ENCODE measurements at regions not wholly inside any gene's neighbourhood (a gene's known extent, or its start where the extent isn't known, plus 50 kb on each side); places are given as distances from the start of the nearest gene placed in this dataset.
A peak's percentile ranks its signal among the peaks of the same experiment; 100 is the strongest.

DNA sequence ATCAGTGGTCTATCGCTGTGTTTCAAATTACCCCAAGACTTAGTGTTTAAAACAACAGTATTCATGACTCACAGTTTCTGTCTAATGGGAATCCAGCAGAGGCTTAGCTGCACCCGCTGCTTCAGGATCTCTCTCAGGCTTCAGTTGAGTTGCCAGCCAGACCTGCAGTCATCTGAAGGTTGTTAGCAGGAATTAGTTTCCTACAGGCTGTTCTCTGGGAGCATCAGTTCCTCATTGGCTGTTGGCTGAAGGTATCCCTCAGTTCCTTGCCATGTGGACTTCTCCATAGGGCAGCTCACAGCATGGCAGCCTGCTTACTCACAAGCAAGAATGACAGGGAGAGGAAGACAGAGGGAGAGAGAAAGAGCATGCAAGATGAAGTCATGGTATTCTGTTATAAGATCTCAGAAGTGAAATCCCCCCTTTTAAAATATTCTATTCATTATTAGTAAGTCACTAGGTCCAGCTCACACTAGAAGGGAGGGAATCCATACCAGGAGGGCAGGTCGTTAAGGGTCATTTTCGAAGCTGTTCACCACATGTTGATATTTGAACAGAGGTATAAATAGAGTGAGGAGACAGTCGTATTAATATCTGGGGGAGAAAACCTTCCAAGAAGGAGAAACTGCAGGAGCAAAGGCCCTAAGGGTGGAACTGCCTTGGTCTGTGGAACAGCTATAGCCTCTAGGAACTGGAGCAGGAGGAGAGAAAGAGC is 473.9 kb upstream of the PPP2R3A start:
- no peaks in the 10 kb centered on the region for H3K27me3 ChIP-seq (ENCODE audit: insufficient read depth, low read length)
- no peak overlapping the region for H3K4me2 ChIP-seq (ENCODE audit: insufficient read depth, low read length)
- H3K9me3 ChIP-seq (ENCODE audit: low read depth, low read length), result no peaks in the 10 kb centered on the region
- H3K79me2 ChIP-seq (ENCODE audit: insufficient read depth, low read length), result no peaks in the 10 kb centered on the region
- no peaks in the 10 kb centered on the region for H3K36me3 ChIP-seq (ENCODE audit: insufficient read depth, low read length)
- no peaks in the 10 kb centered on the region for H3K4me1 ChIP-seq (ENCODE audit: insufficient read depth, low read length)
- no peaks in the 10 kb centered on the region for H4K20me1 ChIP-seq (ENCODE audit: insufficient read depth, low read length)
- no peak overlapping the region for H3K27ac ChIP-seq (ENCODE audit: low read depth, low read length)
- TF ChIP-seq, protein P1, sequence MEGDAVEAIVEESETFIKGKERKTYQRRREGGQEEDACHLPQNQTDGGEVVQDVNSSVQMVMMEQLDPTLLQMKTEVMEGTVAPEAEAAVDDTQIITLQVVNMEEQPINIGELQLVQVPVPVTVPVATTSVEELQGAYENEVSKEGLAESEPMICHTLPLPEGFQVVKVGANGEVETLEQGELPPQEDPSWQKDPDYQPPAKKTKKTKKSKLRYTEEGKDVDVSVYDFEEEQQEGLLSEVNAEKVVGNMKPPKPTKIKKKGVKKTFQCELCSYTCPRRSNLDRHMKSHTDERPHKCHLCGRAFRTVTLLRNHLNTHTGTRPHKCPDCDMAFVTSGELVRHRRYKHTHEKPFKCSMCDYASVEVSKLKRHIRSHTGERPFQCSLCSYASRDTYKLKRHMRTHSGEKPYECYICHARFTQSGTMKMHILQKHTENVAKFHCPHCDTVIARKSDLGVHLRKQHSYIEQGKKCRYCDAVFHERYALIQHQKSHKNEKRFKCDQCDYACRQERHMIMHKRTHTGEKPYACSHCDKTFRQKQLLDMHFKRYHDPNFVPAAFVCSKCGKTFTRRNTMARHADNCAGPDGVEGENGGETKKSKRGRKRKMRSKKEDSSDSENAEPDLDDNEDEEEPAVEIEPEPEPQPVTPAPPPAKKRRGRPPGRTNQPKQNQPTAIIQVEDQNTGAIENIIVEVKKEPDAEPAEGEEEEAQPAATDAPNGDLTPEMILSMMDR (IDR thresholded peaks at IDR 0.05; ENCODE audit: extremely low read depth, low read depth, low read length), result no peak
- DNase-seq (ENCODE audit: insufficient read length, low spot score, missing footprints), result peak; percentile 44
- no peak overlapping the region for H3K4me3 ChIP-seq (ENCODE audit: insufficient read depth, low read length)
- no peak overlapping the region for H2AFZ ChIP-seq (ENCODE audit: low read length)

DNA sequence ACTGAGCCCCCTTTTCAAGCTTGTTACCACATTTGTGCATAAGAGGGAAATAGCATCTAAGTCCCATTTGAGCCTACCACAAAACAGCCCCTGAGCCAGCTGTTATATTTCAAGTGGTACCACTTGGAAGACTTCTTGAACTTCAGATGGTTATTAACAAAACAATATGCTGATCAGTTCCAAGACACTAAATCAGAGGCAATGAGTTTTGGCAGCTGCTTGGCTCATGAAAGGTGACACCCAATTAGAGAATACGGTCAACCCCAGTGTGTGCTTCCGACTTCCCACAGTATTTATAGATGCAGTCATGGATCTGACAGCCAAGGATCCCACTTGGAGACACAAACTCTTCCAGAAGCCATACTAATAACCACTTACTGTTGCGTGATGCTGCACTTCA is 469.6 kb upstream of the PPP2R3A start:
- Histone ChIP-seq H3K36me3 (ENCODE audit: insufficient read depth, low read length) (no peaks in the 10 kb centered on the region), H2AFZ (ENCODE audit: low read length) (no peak overlapping the region), H3K27ac (ENCODE audit: low read depth, low read length) (no peak overlapping the region), H3K4me1 (ENCODE audit: insufficient read depth, low read length) (no peaks in the 10 kb centered on the region), H3K4me3 (ENCODE audit: insufficient read depth, low read length) (no peak overlapping the region), H3K27me3 (ENCODE audit: insufficient read depth, low read length) (no peaks in the 10 kb centered on the region), H3K9me3 (ENCODE audit: low read depth, low read length) (no peaks in the 10 kb centered on the region), H3K79me2 (ENCODE audit: insufficient read depth, low read length) (no peaks in the 10 kb centered on the region), H3K4me2 (ENCODE audit: insufficient read depth, low read length) (no peak overlapping the region), H4K20me1 (ENCODE audit: insufficient read depth, low read length) (no peaks in the 10 kb centered on the region)
- TF ChIP-seq, protein P1 (IDR thresholded peaks at IDR 0.05; ENCODE audit: extremely low read depth, low read depth, low read length), result no peak
- no peak for DNase-seq (ENCODE audit: insufficient read length, low spot score, missing footprints)

GRCh38 chr3:135497979-135498378 is 467.5 kb upstream of the PPP2R3A start:
- H3K36me3 ChIP-seq (ENCODE audit: insufficient read depth, low read length), result no peaks in the 10 kb centered on the region
- peaks cover 5% of the 10 kb centered on the region for H3K27me3 ChIP-seq (ENCODE audit: insufficient read depth, low read length)
- no peaks in the 10 kb centered on the region for H3K9me3 ChIP-seq (ENCODE audit: low read depth, low read length)
- no peaks in the 10 kb centered on the region for H4K20me1 ChIP-seq (ENCODE audit: insufficient read depth, low read length)
- H3K79me2 ChIP-seq (ENCODE audit: insufficient read depth, low read length), result no peaks in the 10 kb centered on the region
- H3K4me1 ChIP-seq (ENCODE audit: insufficient read depth, low read length), result no peaks in the 10 kb centered on the region
- TF ChIP-seq, protein P1 (IDR thresholded peaks at IDR 0.05; ENCODE audit: extremely low read depth, low read depth, low read length), result no peak
- no peak overlapping the region for H2AFZ ChIP-seq (ENCODE audit: low read length)
- H3K27ac ChIP-seq (ENCODE audit: low read depth, low read length), result no peak overlapping the region
- no peak overlapping the region for H3K4me2 ChIP-seq (ENCODE audit: insufficient read depth, low read length)
- no peak overlapping the region for H3K4me3 ChIP-seq (ENCODE audit: insufficient read depth, low read length)
- no peak for DNase-seq (ENCODE audit: insufficient read length, low spot score, missing footprints)

DNA sequence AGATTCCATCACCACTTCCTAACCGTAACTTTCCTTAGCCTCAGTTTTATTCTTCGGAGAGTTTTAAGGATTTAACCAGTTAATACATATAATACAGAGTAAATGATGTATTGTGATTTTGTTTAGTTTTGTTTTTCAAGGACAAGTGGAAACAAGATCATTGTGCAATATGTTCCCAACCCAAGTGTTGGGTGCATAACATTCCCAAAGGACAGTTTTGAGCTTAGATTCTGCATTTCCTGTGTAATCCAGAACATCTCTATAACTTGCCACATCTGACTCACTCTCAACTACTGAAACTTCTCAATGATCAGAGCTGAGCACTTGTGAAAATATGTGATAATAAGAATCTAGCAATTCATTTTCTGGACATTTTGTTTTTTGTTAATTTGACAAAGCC is 466.1 kb upstream of the PPP2R3A start:
- H3K27me3 ChIP-seq (ENCODE audit: insufficient read depth, low read length), result peaks cover 10% of the 10 kb centered on the region
- DNase-seq (ENCODE audit: insufficient read length, low spot score, missing footprints), result no peak
- H2AFZ ChIP-seq (ENCODE audit: low read length), result no peak overlapping the region
- H3K9me3 ChIP-seq (ENCODE audit: low read depth, low read length), result no peaks in the 10 kb centered on the region
- TF ChIP-seq, protein P1 (IDR thresholded peaks at IDR 0.05; ENCODE audit: extremely low read depth, low read depth, low read length), result no peak
- H3K4me2 ChIP-seq (ENCODE audit: insufficient read depth, low read length), result no peak overlapping the region
- H4K20me1 ChIP-seq (ENCODE audit: insufficient read depth, low read length), result no peaks in the 10 kb centered on the region
- no peak overlapping the region for H3K27ac ChIP-seq (ENCODE audit: low read depth, low read length)
- H3K79me2 ChIP-seq (ENCODE audit: insufficient read depth, low read length), result no peaks in the 10 kb centered on the region
- H3K4me3 ChIP-seq (ENCODE audit: insufficient read depth, low read length), result no peak overlapping the region
- H3K4me1 ChIP-seq (ENCODE audit: insufficient read depth, low read length), result peaks cover 3% of the 10 kb centered on the region
- no peaks in the 10 kb centered on the region for H3K36me3 ChIP-seq (ENCODE audit: insufficient read depth, low read length)
